ENCODE measurements at regions not wholly inside any gene's neighbourhood (a gene's known extent, or its start where the extent isn't known, plus 50 kb on each side); places are given as distances from the start of the nearest gene placed in this dataset.

- no peaks in the 10 kb centered on the region for H3K36me3 ChIP-seq
- no peak overlapping the region for H3K27ac ChIP-seq
- no peak for ATAC-seq
- H3K4me1 ChIP-seq, result no peaks in the 10 kb centered on the region
- intact Hi-C loops (cut with DNase I), result no loop called here
- H3K4me3 ChIP-seq, result no peak overlapping the region
- peak in 2 of 4 donors; percentile 76 to 77 for DNase-seq
- no peak for TF ChIP-seq CTCF (IDR thresholded peaks at IDR 0.05)
- no peaks in the 10 kb centered on the region for H3K27me3 ChIP-seq
- H3K9me3 ChIP-seq, result peaks cover 0 to 2% of the 10 kb centered on the region in 2 donors
Observed at GRCh38 chr9:81146241-81146640, 543.1 kb downstream of the TLE1 start.

- Histone ChIP-seq H3K27ac (no peak overlapping the region), H3K27me3 (no peaks in the 10 kb centered on the region), H3K4me3 (no peak overlapping the region), H3K9me3 (peaks cover 0 to 2% of the 10 kb centered on the region in 2 donors), H3K4me1 (no peaks in the 10 kb centered on the region), H3K36me3 (no peaks in the 10 kb centered on the region)
- no peak for TF ChIP-seq CTCF (IDR thresholded peaks at IDR 0.05)
- DNase-seq (no peak), ATAC-seq (no peak)
- intact Hi-C loops (cut with DNase I), result no loop called here
Observed at GRCh38 chr9:81145331-81145963, 543.9 kb downstream of the TLE1 start.

GRCh38 chr9:81141961-81142360 is 547.4 kb downstream of the TLE1 start:
- Histone ChIP-seq H3K4me1 (no peaks in the 10 kb centered on the region), H3K27me3 (no peaks in the 10 kb centered on the region)
- ATAC-seq, result no peak

GRCh38 chr9:81137976-81138568 is 551.3 kb downstream of the TLE1 start:
- intact Hi-C loops (cut with DNase I), result no loop called here
- no peak for DNase-seq
- H3K27me3 ChIP-seq, result no peaks in the 10 kb centered on the region
- H3K4me3 ChIP-seq, result no peak overlapping the region
- no peaks in the 10 kb centered on the region for H3K36me3 ChIP-seq
- no peak for TF ChIP-seq CTCF (IDR thresholded peaks at IDR 0.05)
- ATAC-seq, result no peak
- no peaks in the 10 kb centered on the region for H3K9me3 ChIP-seq
- no peaks in the 10 kb centered on the region for H3K4me1 ChIP-seq
- no peak overlapping the region for H3K27ac ChIP-seq

More at GRCh38 chr9:81141961-81142360, 547.4 kb downstream of the TLE1 start:
- TF ChIP-seq CTCF (IDR thresholded peaks at IDR 0.05), result no peak
- DNase-seq, result no peak
- H3K4me3 ChIP-seq, result no peak overlapping the region
- intact Hi-C loops (cut with DNase I), result no loop called here
- no peaks in the 10 kb centered on the region for H3K9me3 ChIP-seq
- H3K36me3 ChIP-seq, result no peaks in the 10 kb centered on the region
- no peak overlapping the region for H3K27ac ChIP-seq

- H3K27me3 ChIP-seq, result no peaks in the 10 kb centered on the region
- DNase-seq (no peak), ATAC-seq (no peak)
- H3K4me3 ChIP-seq, result no peak overlapping the region
- no peaks in the 10 kb centered on the region for H3K36me3 ChIP-seq
- no peak overlapping the region for H3K27ac ChIP-seq
- H3K4me1 ChIP-seq, result no peaks in the 10 kb centered on the region
- intact Hi-C loops (cut with DNase I), result no loop called here
- no peaks in the 10 kb centered on the region for H3K9me3 ChIP-seq
- no peak for TF ChIP-seq CTCF (IDR thresholded peaks at IDR 0.05)
Observed at GRCh38 chr9:81132796-81133195, 556.6 kb downstream of the TLE1 start.

Measured in left lung (tissue), 4 donors.